ENCODE measurements at regions not wholly inside any gene's neighbourhood (a gene's known extent, or its start where the extent isn't known, plus 50 kb on each side); places are given as distances from the start of the nearest gene placed in this dataset.

GRCh38 chr7:125668321-125668993 lies 738.8 kb upstream of the POT1 start:
- TF ChIP-seq CTCF (IDR thresholded peaks at IDR 0.05; ENCODE audit: low read depth, low read length, poor library complexity, severe bottlenecking) (no peak), EZH2phosphoT487 (IDR thresholded peaks at IDR 0.05; ENCODE audit: borderline replicate concordance, low read length) (no peak)

Measured in DOHH2 (cell line).